ENCODE measurements at regions not wholly inside any gene's neighbourhood (a gene's known extent, or its start where the extent isn't known, plus 50 kb on each side); places are given as distances from the start of the nearest gene placed in this dataset.

DNA sequence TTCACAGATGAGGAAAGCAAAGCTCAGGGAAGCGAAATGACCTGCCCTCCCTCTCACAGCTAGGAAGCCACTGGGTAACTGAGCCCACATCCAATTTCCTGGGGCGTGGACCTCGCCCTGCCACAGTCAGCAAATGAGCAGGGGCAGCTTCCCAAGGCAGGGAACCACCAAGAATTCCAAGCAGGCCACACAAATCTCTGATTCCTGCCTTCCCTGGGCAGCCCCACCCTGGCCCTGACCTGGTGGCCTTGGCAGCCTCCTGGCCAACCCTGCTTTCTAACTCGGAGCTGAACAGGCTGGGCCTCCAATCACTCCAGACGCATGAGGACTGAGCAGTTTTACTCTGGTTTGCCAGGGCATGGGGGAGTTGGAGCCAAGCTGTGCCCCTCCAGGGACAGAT lies 203.7 kb upstream of the TLE3 start:
- TF ChIP-seq EGR1 (IDR thresholded peaks at IDR 0.05) (no peak), FOXM1 (IDR thresholded peaks at IDR 0.05; ENCODE audit: borderline replicate concordance, low read depth) (no peak), RAD21 (IDR thresholded peaks at IDR 0.05; ENCODE audit: low read depth) (no peak), CEBPB (IDR thresholded peaks at IDR 0.05) (no peak), YY1 (IDR thresholded peaks at IDR 0.05; ENCODE audit: low read depth) (no peak), TEAD4 (IDR thresholded peaks at IDR 0.05) (no peak)
- TF ChIP-seq, protein P1, sequence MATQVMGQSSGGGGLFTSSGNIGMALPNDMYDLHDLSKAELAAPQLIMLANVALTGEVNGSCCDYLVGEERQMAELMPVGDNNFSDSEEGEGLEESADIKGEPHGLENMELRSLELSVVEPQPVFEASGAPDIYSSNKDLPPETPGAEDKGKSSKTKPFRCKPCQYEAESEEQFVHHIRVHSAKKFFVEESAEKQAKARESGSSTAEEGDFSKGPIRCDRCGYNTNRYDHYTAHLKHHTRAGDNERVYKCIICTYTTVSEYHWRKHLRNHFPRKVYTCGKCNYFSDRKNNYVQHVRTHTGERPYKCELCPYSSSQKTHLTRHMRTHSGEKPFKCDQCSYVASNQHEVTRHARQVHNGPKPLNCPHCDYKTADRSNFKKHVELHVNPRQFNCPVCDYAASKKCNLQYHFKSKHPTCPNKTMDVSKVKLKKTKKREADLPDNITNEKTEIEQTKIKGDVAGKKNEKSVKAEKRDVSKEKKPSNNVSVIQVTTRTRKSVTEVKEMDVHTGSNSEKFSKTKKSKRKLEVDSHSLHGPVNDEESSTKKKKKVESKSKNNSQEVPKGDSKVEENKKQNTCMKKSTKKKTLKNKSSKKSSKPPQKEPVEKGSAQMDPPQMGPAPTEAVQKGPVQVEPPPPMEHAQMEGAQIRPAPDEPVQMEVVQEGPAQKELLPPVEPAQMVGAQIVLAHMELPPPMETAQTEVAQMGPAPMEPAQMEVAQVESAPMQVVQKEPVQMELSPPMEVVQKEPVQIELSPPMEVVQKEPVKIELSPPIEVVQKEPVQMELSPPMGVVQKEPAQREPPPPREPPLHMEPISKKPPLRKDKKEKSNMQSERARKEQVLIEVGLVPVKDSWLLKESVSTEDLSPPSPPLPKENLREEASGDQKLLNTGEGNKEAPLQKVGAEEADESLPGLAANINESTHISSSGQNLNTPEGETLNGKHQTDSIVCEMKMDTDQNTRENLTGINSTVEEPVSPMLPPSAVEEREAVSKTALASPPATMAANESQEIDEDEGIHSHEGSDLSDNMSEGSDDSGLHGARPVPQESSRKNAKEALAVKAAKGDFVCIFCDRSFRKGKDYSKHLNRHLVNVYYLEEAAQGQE (IDR thresholded peaks at IDR 0.05; ENCODE audit: low read depth), result no peak

DNA sequence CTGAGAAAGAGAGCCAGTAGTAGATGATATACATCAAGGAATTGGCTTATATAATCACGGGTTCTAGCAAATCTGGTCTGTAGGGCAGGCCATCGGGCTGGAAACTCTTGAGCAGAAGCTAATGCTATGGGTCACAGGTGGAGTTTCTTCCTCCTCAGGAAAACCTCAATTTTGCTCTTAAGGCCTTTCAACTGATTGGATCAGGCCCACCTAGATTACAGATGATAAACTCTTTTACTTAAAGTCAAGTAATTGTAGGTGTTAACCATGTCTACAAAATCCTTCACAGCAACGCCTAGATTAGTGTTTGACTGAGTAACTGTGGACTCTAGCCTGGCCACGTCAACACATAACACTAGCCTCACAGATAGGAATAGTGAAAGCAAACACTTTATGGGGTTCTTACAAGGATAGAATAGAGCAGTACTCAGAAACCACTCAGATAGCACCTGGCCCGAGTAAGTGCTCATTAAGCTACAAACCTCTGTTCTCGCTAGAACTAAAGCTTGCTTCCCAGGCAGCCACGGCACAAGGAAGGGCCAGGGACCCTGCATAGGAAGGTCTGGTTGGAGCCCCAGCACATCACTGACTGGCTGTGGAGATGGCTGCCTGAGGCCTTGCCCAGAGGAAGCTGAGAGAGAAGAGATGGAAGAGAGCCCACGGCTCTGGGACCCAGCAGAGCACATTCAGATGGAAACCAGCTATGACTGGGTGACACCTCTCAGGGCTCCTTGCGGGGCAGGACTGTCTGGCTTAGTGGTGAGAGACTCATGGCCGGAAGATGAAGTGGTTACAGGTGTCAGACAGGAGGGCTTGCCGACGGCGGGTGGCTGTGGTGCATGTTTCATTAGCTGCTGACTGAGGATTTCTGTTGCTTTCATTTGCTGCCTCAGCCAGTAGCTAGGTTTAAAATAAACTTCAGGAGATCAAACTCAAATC lies 202.5 kb upstream of the TLE3 start:
- TF ChIP-seq TEAD4 (IDR thresholded peaks at IDR 0.05), result no peak

DNA sequence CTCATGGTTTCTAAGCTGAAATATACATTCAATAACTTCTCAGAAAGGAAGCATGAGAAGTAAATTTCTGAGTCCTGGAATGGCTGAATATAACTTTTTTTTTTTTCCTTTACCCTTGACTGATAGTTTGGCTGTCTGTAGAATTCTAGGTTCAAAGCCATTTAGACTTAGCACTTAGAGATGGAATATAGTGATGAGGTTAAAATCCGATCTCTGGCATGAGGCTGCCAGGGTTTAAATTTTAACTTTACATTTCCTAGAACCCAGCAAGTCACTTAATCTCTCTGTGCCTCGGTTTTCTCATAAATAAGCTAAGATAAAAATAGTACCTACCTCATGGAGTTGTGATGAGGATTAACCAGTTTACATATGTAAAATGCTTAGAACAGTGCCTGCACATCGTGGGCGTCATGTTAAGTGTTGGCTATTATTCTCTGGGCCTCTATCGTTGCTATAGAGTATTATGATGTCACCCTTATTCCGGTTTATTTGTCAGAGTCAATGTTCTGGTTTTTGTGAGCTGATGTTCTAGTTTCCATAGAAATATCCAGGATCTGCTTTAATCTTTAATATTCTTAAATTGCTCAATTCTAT lies 199.8 kb upstream of the TLE3 start:
- TF ChIP-seq YY1 (IDR thresholded peaks at IDR 0.05; ENCODE audit: low read depth) (no peak), RAD21 (IDR thresholded peaks at IDR 0.05; ENCODE audit: low read depth) (no peak), ZBTB7A (IDR thresholded peaks at IDR 0.05; ENCODE audit: low read depth) (no peak), CEBPB (IDR thresholded peaks at IDR 0.05) (no peak), TEAD4 (IDR thresholded peaks at IDR 0.05) (no peak), TCF12 (IDR thresholded peaks at IDR 0.05; ENCODE audit: low read depth) (no peak), CREB1 (IDR thresholded peaks at IDR 0.05; ENCODE audit: low read depth) (no peak), NFIC (IDR thresholded peaks at IDR 0.05) (no peak), TAF1 (IDR thresholded peaks at IDR 0.05; ENCODE audit: low read depth) (no peak)
- TF ChIP-seq, protein P1 (IDR thresholded peaks at IDR 0.05; ENCODE audit: low read depth), result no peak

DNA sequence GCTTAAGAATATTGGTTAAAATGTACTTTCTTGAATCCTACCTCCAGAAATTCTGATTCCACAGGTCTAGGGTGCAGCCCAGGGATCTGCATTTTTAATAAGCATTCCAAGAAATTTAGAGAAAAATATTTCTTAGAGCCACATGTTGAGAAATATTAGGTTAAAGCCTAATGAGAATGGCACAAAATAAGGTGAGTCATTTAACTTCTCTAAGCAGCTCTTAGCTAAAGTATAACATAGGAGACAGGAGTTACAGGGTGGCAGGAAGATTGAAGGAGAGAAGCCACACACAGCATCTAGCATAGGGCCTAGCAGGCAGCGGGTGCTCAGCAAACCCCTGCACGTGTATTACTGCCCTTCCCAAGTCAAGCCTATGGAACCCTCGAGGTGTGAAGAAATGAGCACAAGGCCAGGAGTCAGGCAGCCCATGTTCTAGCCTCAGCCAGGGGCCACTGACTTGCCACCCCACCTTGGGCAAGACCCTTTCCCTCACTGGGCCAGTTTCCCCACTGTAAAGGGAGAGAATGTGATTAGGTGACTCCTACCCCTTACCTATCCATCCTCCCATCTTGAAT lies 197.1 kb upstream of the TLE3 start:
- no peak for TF ChIP-seq TCF12 (IDR thresholded peaks at IDR 0.05; ENCODE audit: low read depth)
- TF ChIP-seq USF1 (IDR thresholded peaks at IDR 0.05), result no peak
- TF ChIP-seq EGR1 (IDR thresholded peaks at IDR 0.05), result no peak

DNA sequence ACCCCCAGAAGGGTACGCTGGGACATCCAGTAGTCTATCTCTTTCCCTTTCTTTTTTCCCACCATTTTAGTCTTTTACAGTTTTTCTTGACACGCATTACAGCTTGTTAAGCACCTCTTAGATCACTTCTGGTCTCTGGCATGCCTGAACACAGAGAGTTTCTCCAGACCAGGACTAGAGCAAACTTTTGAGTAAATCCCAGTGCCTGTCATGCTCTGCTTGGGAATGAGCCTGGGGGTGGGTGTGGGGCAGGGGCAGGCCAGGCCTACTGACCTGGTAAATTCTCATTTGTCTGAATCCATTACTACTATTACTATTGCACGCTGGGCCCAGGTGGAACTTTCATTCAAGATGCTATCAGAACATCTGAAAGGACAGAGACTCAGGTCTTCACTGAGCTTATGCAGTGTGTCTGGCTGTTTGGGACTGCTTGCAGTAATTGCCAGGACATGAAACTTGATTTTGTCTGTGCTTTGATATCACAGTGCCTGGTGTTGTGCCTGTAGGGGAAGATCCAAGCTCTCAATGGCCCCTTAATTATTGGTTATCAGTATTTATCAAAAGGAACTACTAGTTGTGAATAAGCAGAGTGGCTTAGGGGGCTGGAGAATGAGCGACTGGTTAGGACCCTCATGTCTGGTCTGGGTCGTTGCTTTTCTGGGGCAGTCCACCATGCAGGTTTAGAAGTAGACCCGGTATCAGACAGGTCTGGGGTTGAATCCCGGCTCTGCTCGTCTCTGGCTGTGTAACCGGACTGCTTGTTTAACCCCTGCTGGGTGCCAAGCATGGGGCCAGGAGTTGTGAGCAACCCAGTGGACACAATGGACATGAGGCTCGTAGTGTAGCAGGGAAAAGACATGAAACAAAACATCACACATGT lies 196.1 kb upstream of the TLE3 start:
- no peak for TF ChIP-seq EP300 (IDR thresholded peaks at IDR 0.05; ENCODE audit: borderline replicate concordance)
- TF ChIP-seq NFIC (IDR thresholded peaks at IDR 0.05), result no peak
- no peak for TF ChIP-seq USF1 (IDR thresholded peaks at IDR 0.05)
- no peak for TF ChIP-seq MAX (IDR thresholded peaks at IDR 0.05)
- TF ChIP-seq, protein P1 (IDR thresholded peaks at IDR 0.05; ENCODE audit: low read depth), result no peak
- no peak for TF ChIP-seq TEAD4 (IDR thresholded peaks at IDR 0.05)
- TF ChIP-seq YY1 (IDR thresholded peaks at IDR 0.05; ENCODE audit: low read depth), result no peak
- no peak for TF ChIP-seq EGR1 (IDR thresholded peaks at IDR 0.05)
- no peak for TF ChIP-seq FOXM1 (IDR thresholded peaks at IDR 0.05; ENCODE audit: borderline replicate concordance, low read depth)
- no peak for TF ChIP-seq ZBTB7A (IDR thresholded peaks at IDR 0.05; ENCODE audit: low read depth)
- TF ChIP-seq CEBPB (IDR thresholded peaks at IDR 0.05), result no peak
- TF ChIP-seq TCF12 (IDR thresholded peaks at IDR 0.05; ENCODE audit: low read depth), result no peak
- TF ChIP-seq TAF1 (IDR thresholded peaks at IDR 0.05; ENCODE audit: low read depth), result no peak
- no peak for TF ChIP-seq CREB1 (IDR thresholded peaks at IDR 0.05; ENCODE audit: low read depth)
- TF ChIP-seq RAD21 (IDR thresholded peaks at IDR 0.05; ENCODE audit: low read depth), result no peak

All from Ishikawa (cell line).